GM23338 (cell line): ENCODE measurements at regions not wholly inside any gene's neighbourhood (a gene's known extent, or its start where the extent isn't known, plus 50 kb on each side); places are given as distances from the start of the nearest gene placed in this dataset.

Source experiments
- CREB1 ChIP-seq: fragments of 250-450 bp; sonication (Bioruptor Pico); IDR thresholded peaks from 2 replicates; pipeline ENCODE4 v1.5.0; 2020; ENCODE audit warnings: low read depth, mild to moderate bottlenecking, moderate library complexity
- EZH2 ChIP-seq: fragments of 200-600 bp; sonication (generic); IDR thresholded peaks from one replicate; pipeline ENCODE4 v1.8.0; 2017; ENCODE audit warnings: antibody characterized with exemption, mild to moderate bottlenecking, low read depth; ENCODE audit not compliant: unreplicated experiment
- EZH2phosphoT487 ChIP-seq: fragments of 200-600 bp; sonication (generic); IDR thresholded peaks from one replicate; pipeline ENCODE4 v1.8.1; 2018; ENCODE audit warnings: antibody characterized with exemption; ENCODE audit not compliant: unreplicated experiment
- JUNB ChIP-seq: IDR thresholded peaks from one replicate; pipeline ENCODE4 v1.6.1; 2016; ENCODE audit warnings: antibody characterized with exemption; ENCODE audit not compliant: unreplicated experiment
- NANOG ChIP-seq: IDR thresholded peaks from 2 replicates; pipeline ENCODE4 v1.6.1; 2016; ENCODE audit warnings: antibody characterized with exemption, borderline replicate concordance
- POLR2AphosphoS5 ChIP-seq: IDR thresholded peaks from 2 replicates; pipeline ENCODE4 v1.6.1; 2016; ENCODE audit warnings: antibody characterized with exemption, low read depth
- STAT1 ChIP-seq: IDR thresholded peaks from one replicate; pipeline ENCODE4 v1.6.1; 2016; ENCODE audit warnings: antibody characterized with exemption; ENCODE audit not compliant: unreplicated experiment
- ZNF114 ChIP-seq: fragments of 250-450 bp; sonication (Bioruptor Pico); IDR thresholded peaks from 2 replicates; pipeline ENCODE4 v1.5.0; 2020; ENCODE audit warnings: mild to moderate bottlenecking, moderate library complexity
- ZNF331 ChIP-seq: fragments of 250-450 bp; sonication (Bioruptor Pico); IDR thresholded peaks from 2 replicates; pipeline ENCODE4 v1.5.0; 2020; ENCODE audit warnings: low read depth, mild to moderate bottlenecking, moderate library complexity
- TF ChIP-seq, protein P1 (sequence below), 2 experiments: fragments of 200-600 bp in 1 of 2; sonication (generic) in 1 of 2; conservative IDR thresholded peaks; 2 replicates each; pipeline versions ENCODE4 v1.5.1 to v1.6.1; 2016 to 2017; ENCODE audit warnings: antibody characterized with exemption in 2 of 2, low read depth in 2 of 2, mild to moderate bottlenecking in 2 of 2, moderate library complexity in 1 of 2
- TF ChIP-seq, protein P2 (sequence below): IDR thresholded peaks from one replicate; pipeline ENCODE4 v1.6.1; 2018; ENCODE audit warnings: antibody characterized with exemption; ENCODE audit not compliant: unreplicated experiment

DNA sequence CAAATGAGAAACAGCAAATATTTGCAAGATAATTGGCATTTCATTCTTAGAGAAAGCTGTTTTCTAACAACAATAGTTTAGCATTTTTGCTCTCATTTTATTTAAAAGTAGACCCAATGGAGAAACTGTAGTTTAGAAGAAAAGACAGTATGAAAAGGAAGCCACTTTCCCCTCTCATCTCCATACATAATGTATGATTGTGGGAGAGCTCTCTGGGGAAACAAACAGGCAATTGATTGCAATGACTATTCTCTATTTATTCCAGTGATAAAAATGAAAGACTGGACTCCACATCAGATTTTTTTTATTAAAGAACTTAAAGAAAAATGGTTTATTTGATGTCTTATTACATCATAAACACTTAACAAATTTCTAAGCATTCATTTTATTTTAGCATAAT is 116.8 kb upstream of the SASH1 start:
- TF ChIP-seq, protein P1, sequence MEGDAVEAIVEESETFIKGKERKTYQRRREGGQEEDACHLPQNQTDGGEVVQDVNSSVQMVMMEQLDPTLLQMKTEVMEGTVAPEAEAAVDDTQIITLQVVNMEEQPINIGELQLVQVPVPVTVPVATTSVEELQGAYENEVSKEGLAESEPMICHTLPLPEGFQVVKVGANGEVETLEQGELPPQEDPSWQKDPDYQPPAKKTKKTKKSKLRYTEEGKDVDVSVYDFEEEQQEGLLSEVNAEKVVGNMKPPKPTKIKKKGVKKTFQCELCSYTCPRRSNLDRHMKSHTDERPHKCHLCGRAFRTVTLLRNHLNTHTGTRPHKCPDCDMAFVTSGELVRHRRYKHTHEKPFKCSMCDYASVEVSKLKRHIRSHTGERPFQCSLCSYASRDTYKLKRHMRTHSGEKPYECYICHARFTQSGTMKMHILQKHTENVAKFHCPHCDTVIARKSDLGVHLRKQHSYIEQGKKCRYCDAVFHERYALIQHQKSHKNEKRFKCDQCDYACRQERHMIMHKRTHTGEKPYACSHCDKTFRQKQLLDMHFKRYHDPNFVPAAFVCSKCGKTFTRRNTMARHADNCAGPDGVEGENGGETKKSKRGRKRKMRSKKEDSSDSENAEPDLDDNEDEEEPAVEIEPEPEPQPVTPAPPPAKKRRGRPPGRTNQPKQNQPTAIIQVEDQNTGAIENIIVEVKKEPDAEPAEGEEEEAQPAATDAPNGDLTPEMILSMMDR (conservative IDR thresholded peaks at IDR 0.05; ENCODE audit: low read depth in 2 of 2): no peak
- TF ChIP-seq EZH2 (no peak), POLR2AphosphoS5 (no peak), ZNF331 (CRISPR knock-in tag) (no peak), JUNB (no peak), NANOG (no peak), EZH2phosphoT487 (no peak), CREB1 (CRISPR knock-in tag) (no peak), STAT1 (no peak), ZNF114 (CRISPR knock-in tag) (no peak)
- TF ChIP-seq, protein P2, sequence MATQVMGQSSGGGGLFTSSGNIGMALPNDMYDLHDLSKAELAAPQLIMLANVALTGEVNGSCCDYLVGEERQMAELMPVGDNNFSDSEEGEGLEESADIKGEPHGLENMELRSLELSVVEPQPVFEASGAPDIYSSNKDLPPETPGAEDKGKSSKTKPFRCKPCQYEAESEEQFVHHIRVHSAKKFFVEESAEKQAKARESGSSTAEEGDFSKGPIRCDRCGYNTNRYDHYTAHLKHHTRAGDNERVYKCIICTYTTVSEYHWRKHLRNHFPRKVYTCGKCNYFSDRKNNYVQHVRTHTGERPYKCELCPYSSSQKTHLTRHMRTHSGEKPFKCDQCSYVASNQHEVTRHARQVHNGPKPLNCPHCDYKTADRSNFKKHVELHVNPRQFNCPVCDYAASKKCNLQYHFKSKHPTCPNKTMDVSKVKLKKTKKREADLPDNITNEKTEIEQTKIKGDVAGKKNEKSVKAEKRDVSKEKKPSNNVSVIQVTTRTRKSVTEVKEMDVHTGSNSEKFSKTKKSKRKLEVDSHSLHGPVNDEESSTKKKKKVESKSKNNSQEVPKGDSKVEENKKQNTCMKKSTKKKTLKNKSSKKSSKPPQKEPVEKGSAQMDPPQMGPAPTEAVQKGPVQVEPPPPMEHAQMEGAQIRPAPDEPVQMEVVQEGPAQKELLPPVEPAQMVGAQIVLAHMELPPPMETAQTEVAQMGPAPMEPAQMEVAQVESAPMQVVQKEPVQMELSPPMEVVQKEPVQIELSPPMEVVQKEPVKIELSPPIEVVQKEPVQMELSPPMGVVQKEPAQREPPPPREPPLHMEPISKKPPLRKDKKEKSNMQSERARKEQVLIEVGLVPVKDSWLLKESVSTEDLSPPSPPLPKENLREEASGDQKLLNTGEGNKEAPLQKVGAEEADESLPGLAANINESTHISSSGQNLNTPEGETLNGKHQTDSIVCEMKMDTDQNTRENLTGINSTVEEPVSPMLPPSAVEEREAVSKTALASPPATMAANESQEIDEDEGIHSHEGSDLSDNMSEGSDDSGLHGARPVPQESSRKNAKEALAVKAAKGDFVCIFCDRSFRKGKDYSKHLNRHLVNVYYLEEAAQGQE: no peak
